DOHH2 (cell line): ENCODE measurements at regions not wholly inside any gene's neighbourhood (a gene's known extent, or its start where the extent isn't known, plus 50 kb on each side); places are given as distances from the start of the nearest gene placed in this dataset.

Experiments used
- H3F3A ChIP-seq: fragments of 200-600 bp; sonication (generic), shearing (Covaris generic); 2 replicates; pipeline ENCODE4 v1.6.0; 2016; ENCODE audit warnings: antibody characterized with exemption, mild to moderate bottlenecking; ENCODE audit not compliant: control insufficient read depth, insufficient read depth
- H3K27ac ChIP-seq: fragments of 200-600 bp; sonication (generic); 2 replicates; pipeline ENCODE4 v1.5.1; 2014; ENCODE audit warnings: low read depth, mild to moderate bottlenecking, low read length, moderate library complexity
- H3K27me3 ChIP-seq: fragments of 200-600 bp; sonication (generic); 2 replicates; pipeline ENCODE4 v1.6.1; 2014; ENCODE audit warnings: mild to moderate bottlenecking, low read length, mixed read lengths; ENCODE audit not compliant: control insufficient read depth
- H3K36me3 ChIP-seq: fragments of 200-600 bp; sonication (generic); 2 replicates; pipeline ENCODE4 v1.6.1; 2014; ENCODE audit warnings: mild to moderate bottlenecking, low read length, moderate library complexity, mixed read lengths; ENCODE audit not compliant: control insufficient read depth
- H3K4me1 ChIP-seq: fragments of 200-600 bp; sonication (generic); 2 replicates; pipeline ENCODE4 v1.6.1; 2014; ENCODE audit warnings: mild to moderate bottlenecking, low read length, mixed read lengths; ENCODE audit not compliant: control insufficient read depth
- H3K4me2 ChIP-seq: fragments of 200-600 bp; sonication (generic); 2 replicates; pipeline ENCODE4 v1.6.0; 2014; ENCODE audit warnings: mild to moderate bottlenecking, low read length, moderate library complexity
- H3K4me3 ChIP-seq: fragments of 200-600 bp; sonication (generic); 2 replicates; pipeline ENCODE4 v1.5.1; 2014; ENCODE audit warnings: mild to moderate bottlenecking, low read length, mixed read lengths
- H3K79me2 ChIP-seq: fragments of 200-600 bp; sonication (generic); 2 replicates; pipeline ENCODE4 v1.6.1; 2014; ENCODE audit warnings: mild to moderate bottlenecking, low read length, mixed read lengths; ENCODE audit not compliant: control insufficient read depth
- H3K9me2 ChIP-seq: fragments of 200-600 bp; sonication (generic); replicated peaks from 2 replicates; pipeline ENCODE4 v1.6.1; 2014; ENCODE audit warnings: mild to moderate bottlenecking, low read length, mixed read lengths; ENCODE audit not compliant: control insufficient read depth
- H3K9me3 ChIP-seq: fragments of 200-600 bp; sonication (generic); 2 replicates; pipeline ENCODE4 v1.6.1; 2014; ENCODE audit warnings: antibody characterized with exemption, low read length, mixed read lengths; ENCODE audit not compliant: control insufficient read depth, insufficient read depth
- H4K20me1 ChIP-seq: fragments of 200-600 bp; sonication (generic); 2 replicates; pipeline ENCODE4 v1.6.0; 2014; ENCODE audit warnings: low read depth, mild to moderate bottlenecking, antibody characterized with exemption, low read length, moderate library complexity; ENCODE audit not compliant: control insufficient read depth, insufficient read depth
- CTCF ChIP-seq: fragments of 200-600 bp; sonication (generic); IDR thresholded peaks from one replicate; pipeline ENCODE4 v1.5.1; 2014; ENCODE audit warnings: antibody characterized with exemption, mild to moderate bottlenecking, low read depth, low read length; ENCODE audit not compliant: poor library complexity, severe bottlenecking
- EZH2phosphoT487 ChIP-seq: fragments of 200-600 bp; sonication (generic); IDR thresholded peaks from 2 replicates; pipeline ENCODE4 v1.6.1; 2017; ENCODE audit warnings: borderline replicate concordance, mild to moderate bottlenecking, antibody characterized with exemption, low read length, moderate library complexity, mixed read lengths

GRCh38 chr6:86529635-86530034 is 407.7 kb upstream of the HTR1E start:
- Histone ChIP-seq H3K4me1 (no peaks in the 10 kb centered on the region), H3K9me2 (no peaks in the 10 kb centered on the region), H3K27ac (no peak overlapping the region), H3K4me2 (no peak overlapping the region), H3K79me2 (no peaks in the 10 kb centered on the region), H3K9me3 (no peaks in the 10 kb centered on the region), H4K20me1 (no peaks in the 10 kb centered on the region), H3K4me3 (no peak overlapping the region), H3K27me3 (no peaks in the 10 kb centered on the region), H3F3A (no peaks in the 10 kb centered on the region), H3K36me3 (no peaks in the 10 kb centered on the region)
- no peak for TF ChIP-seq EZH2phosphoT487

- no peaks in the 10 kb centered on the region for H3K27me3 ChIP-seq
- no peaks in the 10 kb centered on the region for H3K9me3 ChIP-seq
- H3K4me1 ChIP-seq, result no peaks in the 10 kb centered on the region
- H3K9me2 ChIP-seq, result no peaks in the 10 kb centered on the region
- H3K4me3 ChIP-seq, result no peak overlapping the region
- no peak overlapping the region for H3K4me2 ChIP-seq
- H4K20me1 ChIP-seq, result no peaks in the 10 kb centered on the region
- TF ChIP-seq EZH2phosphoT487 (no peak), CTCF (no peak)
- no peaks in the 10 kb centered on the region for H3F3A ChIP-seq
- no peaks in the 10 kb centered on the region for H3K36me3 ChIP-seq
- H3K79me2 ChIP-seq, result no peaks in the 10 kb centered on the region
- no peak overlapping the region for H3K27ac ChIP-seq
Measured at GRCh38 chr6:86526238-86526637, 411.1 kb upstream of the HTR1E start.

- TF ChIP-seq EZH2phosphoT487, result no peak
- TF ChIP-seq CTCF, result no peak
- H3K4me2 ChIP-seq, result no peak overlapping the region
Measured at GRCh38 chr6:86516087-86516486, 421.2 kb upstream of the HTR1E start.

DNA sequence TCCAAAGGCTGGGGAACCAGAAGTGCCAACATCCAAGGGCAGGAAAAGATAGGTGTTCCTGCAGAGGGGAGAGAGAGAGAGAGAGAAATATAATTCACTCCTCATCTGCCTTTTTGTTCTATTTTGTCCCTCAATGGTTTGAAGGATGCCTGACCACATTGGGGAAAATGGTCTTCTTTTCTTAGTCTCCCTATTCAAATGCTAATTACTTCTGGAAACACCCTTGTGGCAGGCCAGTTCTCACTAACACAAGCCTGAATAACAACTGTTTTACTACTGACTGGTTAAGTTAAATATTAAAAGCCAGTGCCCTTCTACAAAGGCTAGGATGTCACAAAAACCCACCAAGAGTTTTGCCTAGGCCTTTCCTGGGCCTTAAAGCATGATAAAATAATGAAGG is 425.4 kb upstream of the HTR1E start:
- H3K79me2 ChIP-seq, result no peaks in the 10 kb centered on the region
- H3K9me3 ChIP-seq, result no peaks in the 10 kb centered on the region
- H3K27me3 ChIP-seq, result no peaks in the 10 kb centered on the region
- H3K4me1 ChIP-seq, result peaks cover 5% of the 10 kb centered on the region; the same call in 1 of the 2 replicates
- H3K9me2 ChIP-seq, result no peaks in the 10 kb centered on the region
- H4K20me1 ChIP-seq, result no peaks in the 10 kb centered on the region
- no peak overlapping the region for H3K4me2 ChIP-seq
- TF ChIP-seq CTCF, result no peak
- no peak for TF ChIP-seq EZH2phosphoT487
- no peak overlapping the region for H3K27ac ChIP-seq
- no peaks in the 10 kb centered on the region for H3F3A ChIP-seq
- H3K4me3 ChIP-seq, result no peak overlapping the region
- H3K36me3 ChIP-seq, result no peaks in the 10 kb centered on the region

More at GRCh38 chr6:86516087-86516486, 421.2 kb upstream of the HTR1E start:
- Histone ChIP-seq H3K27me3 (no peaks in the 10 kb centered on the region), H3K27ac (no peak overlapping the region), H3K79me2 (no peaks in the 10 kb centered on the region), H3K4me3 (no peak overlapping the region), H3K4me1 (peaks cover 5% of the 10 kb centered on the region; the same call in 1 of the 2 replicates), H3K9me2 (no peaks in the 10 kb centered on the region), H3K36me3 (no peaks in the 10 kb centered on the region), H3K9me3 (no peaks in the 10 kb centered on the region), H4K20me1 (no peaks in the 10 kb centered on the region), H3F3A (no peaks in the 10 kb centered on the region)
